IPS DF 4.7 (cell line): ENCODE measurements at regions not wholly inside any gene's neighbourhood (a gene's known extent, or its start where the extent isn't known, plus 50 kb on each side); places are given as distances from the start of the nearest gene placed in this dataset.
A peak's percentile ranks its signal among the peaks of the same experiment; 100 is the strongest.

Experiments
- DNase-seq: peaks from one replicate; pipeline ENCODE4 v3.0.0-alpha.2; 2013; ENCODE audit warnings: low spot score; ENCODE audit errors: extremely low read depth

DNA sequence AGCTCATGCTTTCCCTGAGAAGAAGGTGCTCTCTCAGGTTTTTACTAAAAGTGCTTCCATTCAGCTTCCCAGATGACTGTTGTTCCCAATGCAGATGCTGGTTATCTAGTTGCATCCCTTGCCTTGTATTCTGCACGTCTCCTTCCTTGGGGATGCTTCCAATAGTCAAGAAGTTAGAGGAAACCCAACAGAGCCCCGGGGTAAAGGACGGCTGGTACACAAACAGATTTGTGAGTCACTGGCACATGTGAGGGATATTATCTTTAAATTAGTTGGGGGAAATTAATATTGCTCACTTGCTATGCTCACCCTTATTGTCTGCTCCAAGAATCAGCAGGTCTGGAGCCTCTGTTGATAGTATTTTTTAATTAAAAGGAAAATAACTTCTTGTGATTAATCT, 465.2 kb upstream of the BOD1L1 start:
- DNase-seq, result no peak

DNA sequence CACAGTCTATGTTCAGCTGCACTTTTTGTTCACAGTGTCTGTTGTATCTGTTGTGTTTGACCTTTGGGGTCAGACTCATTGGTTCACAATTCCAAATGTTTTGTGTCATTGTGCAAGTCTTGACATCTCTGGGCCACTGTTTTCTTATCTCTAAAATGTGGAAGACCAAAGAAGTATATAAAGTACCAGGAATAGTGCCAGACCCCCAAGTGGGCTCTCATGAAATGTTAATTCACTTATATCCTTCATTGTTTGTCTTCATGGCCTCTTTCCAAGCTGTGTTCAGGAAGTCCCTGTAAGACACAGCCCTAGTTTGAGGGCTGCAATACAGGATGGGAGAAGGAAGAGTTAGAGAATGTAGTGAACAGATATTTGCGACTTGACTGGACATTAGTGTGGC, 468.3 kb upstream of the BOD1L1 start:
- no peak for DNase-seq

DNA sequence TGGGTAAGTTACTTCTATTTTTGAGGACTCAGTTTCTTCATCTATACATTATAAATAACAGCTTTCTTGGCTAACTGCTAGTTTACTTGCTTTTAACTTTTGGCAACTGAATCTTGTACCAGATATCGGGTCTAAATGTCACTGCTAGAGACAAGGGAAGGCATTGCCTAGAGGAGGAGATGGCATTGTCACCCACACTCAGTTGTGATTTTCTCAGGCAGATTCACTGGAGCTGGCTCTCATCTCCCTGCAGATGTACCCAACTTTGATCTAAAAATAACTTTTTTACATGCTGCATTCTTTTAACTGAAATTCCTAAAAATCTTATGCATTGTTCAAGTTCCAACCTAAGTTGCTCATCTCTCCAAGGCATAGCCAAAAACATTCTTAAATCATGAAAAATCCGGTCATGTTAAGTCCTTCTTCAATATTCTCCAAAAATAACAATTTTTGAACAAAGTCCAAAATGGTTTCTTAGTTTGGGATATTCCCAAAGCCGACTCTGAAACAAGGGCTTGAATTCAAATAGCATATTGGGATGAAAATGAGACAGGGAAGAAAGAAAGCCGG, 469.0 kb upstream of the BOD1L1 start:
- DNase-seq, result no peak

DNA sequence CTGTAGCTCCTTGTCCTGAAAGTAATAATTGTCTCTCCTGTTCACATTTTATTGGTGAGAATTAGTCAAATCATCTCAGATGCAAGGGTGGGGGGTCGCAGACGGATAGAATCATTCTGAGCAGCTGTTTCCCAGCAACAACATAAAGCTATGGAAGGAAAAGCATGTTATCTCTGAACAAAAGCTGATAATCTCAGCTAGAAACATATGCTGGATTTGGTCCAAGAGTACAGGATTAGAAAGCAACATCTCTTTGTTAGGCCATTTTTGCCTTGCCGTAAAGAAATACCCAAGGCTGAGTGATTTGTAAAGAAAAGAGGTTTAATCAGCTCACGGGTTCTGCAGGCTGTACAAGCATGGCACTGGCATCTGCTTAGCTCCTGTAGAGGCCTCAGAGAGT, 472.8 kb upstream of the BOD1L1 start:
- no peak for DNase-seq

DNA sequence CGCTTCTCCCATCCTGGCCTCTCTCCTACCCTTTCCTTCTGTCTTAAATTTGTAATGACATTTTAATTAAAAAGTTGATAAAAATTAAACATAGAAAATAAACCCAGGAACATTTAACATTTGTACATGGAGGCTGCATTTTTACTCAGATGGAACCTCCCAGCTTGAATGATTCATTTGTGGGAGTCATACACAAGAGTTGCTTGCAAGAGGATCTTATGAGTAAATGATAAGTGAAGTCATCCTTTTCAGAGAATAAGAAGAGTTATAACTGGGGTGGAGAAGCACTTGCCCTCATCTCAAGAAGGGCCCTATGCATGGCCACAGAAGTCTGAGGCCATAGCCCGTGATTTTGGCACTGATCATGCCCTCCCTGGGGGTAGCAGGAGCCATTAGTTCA, 482.9 kb upstream of the BOD1L1 start:
- no peak for DNase-seq

DNA sequence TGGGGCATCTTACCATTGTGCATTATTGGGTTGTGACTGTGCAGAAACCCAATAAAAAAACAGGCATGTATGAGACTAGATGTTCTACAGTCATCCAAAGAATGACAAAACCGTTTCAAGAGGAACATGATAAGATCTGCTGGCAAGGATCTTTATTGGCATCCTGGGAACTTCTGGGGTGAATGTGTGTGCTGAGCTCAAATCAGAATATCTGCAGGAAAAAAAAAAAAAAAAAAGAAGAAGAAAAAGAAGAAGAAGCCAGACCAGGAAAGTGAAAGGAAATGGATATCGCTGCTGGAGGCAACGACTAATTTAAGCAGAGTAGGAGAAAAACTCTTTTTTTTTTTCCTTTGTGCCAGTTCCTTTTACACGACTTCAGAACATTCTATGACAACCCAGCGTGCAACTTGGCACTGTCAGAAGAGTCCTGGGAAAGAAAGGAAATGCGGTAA, 484.2 kb upstream of the BOD1L1 start:
- no peak for DNase-seq

DNA sequence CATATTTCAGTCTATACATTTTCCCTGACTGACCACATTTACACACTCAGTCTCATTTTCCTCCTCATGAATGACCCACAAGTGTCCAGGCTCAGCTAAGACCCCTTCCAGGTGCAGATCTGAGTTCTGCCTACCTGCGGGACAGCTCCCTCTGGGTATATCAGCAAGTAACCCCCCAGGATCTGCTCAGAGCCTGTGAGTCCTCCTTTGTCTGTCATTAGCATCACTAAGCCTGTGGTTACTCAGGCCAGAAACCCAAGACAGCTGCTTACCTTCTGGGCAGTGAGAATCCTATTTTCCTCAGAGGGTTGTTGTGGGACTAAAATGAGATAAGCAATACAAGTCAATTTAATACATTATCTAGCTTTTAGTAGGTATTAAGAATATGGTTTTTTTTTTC, 487.6 kb upstream of the BOD1L1 start:
- DNase-seq, result no peak

DNA sequence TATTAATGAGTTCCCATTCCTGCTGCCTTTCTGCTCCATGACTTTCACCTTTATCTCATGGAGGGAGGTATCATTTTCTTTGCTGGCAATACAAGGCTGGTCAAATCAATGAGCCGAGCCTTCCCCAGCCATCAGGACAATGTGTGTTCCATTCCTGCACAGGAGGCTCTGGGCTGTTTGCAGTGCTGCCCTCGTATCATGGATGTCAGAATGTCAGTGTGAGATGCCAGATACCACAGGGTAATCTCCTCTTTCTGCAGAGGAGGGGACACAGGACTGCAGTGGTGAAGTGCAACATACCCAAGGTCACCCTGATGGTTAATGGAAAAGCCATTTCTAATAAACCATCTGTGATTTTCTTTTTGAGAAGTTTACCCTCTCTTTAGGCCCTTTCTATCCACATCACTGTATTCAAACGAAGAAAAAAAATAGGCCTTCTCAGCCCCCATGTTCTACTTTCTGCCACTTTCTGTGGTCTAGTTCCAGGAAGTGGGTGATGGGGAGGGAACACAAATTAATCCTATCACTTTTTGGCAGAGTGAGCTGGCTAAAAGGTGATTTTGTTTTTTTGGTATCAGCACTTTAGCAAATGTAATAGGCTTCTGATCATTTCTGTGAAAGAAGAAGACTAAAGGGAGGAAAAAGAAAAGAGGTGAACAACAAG, 490.2 kb upstream of the BOD1L1 start:
- DNase-seq, result no peak

DNA sequence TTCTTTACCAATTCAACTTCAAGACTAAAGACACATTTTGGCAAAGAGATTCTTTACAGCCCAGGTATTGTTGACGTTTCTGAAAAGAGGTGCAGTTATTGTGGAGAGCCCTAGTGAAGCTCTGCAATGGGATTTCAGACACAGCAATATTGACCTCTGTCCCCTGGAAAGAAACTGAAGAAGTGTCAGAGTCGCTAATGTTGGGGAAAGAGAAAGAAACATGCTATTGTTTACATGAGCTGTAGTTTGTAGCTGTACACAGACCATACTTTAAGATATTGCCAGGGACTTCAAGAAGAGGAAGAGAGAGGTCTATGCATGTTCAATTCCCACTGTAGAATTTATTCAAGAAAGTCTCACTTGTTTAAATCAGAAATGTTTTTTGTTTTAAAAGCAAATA, 497.3 kb upstream of the BOD1L1 start:
- DNase-seq, result no peak

DNA sequence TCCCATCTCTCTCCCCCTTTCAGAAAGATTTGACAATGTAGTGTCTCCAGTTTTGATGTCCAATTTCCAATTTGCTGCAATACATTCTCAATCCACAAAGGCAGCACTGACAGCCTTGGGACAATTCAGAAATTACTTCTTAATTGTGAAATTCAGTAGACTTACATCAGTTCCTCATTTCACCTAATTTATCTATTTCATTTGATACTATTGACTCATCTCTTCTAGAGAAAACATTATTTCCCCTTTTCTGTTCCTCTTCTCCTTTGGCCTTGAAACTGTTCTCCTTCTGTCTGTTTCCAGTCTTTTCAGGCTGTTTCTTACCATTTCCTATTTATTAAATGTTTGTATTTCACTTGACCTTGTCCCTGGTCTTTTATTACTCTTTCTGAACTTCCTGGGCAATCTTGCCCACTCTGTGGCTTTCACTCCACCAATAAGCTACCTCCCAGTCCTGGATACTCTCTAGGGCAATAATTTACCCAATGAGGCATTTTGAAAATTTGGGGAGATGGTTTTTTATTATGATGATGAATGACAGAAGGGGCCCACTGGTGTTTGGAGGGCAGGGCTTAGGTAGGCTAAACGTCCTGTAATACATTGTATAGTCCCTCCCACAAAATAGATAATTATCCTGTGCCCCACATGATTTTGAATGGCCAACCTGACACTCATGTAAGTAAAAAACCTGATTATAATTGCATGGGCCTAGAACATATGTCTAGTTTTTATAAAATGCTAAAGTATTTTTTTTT, 498.0 kb upstream of the BOD1L1 start:
- DNase-seq, result no peak

DNA sequence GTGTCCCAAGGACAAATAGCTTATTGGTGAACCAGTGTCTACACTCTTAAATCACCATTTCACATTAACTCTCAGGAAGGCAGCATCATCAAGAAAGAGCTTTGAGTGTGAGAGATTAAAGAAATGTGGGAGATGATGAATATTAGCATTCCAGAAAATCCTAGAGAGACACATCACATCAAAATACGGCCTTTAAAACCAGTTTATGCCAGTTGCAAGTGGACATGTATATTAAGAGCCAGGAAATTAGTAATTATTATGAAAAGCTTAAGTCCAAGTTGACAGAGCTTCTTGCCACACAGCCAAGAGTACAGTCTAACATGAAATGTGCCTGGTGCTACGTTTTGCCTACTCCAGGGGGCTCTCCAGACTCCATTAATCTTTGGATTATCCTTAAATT, 503.0 kb upstream of the BOD1L1 start:
- DNase-seq, result no peak

DNA sequence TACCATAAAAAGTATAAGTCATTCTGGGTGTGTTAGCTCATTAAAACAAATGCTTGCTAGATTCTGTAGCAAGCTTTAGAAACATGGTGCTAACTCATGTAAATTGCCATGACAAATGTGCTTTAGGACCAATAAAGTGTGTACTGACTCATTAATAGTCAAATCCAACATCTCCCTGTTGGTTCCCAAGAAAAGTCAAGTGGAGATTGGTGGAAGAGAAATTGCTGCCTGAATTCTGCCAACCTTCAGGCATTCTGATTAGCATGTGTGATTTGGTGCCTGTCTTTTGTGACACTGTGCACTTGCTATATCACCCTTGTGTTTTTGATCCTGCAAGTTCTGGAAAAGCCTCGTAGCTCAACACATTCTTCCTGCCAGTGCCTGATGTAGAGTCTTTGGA, 503.8 kb upstream of the BOD1L1 start:
- DNase-seq, result no peak

DNA sequence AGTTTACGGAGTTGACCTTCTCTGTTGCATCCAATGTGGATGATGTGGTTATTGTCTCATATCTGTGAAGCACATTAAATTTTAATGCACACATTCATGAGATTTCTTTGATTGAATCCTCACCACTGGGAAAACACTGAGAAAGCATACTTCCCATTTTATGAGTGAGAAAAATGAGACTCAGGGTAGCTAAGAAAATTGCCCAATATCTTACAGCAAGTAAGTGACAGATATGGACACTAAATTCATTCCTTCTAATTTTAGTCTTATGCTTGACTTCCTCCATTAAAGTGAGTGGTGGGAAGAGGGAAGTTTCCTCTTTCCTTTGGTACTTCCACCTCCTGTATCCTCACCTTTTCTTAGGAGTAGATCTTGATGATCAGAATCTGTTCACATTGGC, 504.8 kb upstream of the BOD1L1 start:
- DNase-seq, result no peak

DNA sequence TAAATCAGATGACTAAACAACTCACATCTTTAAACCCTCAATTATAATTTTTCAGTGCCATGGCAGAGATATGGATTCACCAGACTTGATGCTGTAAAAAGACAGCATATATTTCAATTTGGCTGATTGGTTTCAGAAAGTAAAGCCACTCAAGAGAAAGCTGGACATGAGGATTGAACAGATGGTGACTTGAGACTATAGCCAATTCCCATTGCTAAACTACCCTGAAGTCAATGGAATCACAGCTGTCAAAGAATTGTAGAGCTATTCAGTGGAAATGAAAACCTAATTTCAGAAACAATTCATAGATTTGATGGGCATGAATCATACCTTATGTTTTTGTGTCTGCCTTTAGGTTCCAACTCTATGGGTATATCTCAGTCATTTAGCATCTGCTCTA, 510.6 kb upstream of the BOD1L1 start:
- no peak for DNase-seq

DNA sequence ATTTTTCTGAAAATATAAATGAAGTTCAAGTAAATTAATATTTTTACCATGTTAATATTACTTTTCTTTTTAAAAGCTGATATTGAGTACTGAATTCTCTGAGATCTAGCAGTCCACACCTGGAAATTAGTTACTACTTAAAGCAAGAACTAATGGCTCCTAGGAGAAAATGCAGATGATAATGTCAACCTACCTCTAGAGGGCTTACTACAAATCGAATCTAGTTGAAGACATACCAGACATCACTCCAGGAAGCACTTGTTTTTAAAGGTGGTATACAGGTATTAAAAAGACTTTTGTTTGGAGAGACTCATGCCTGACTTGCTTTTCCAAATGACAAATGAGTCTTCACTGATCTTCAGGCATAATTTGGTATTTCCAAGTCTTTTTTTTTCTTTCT, 516.4 kb upstream of the BOD1L1 start:
- peak; percentile 7 for DNase-seq

DNA sequence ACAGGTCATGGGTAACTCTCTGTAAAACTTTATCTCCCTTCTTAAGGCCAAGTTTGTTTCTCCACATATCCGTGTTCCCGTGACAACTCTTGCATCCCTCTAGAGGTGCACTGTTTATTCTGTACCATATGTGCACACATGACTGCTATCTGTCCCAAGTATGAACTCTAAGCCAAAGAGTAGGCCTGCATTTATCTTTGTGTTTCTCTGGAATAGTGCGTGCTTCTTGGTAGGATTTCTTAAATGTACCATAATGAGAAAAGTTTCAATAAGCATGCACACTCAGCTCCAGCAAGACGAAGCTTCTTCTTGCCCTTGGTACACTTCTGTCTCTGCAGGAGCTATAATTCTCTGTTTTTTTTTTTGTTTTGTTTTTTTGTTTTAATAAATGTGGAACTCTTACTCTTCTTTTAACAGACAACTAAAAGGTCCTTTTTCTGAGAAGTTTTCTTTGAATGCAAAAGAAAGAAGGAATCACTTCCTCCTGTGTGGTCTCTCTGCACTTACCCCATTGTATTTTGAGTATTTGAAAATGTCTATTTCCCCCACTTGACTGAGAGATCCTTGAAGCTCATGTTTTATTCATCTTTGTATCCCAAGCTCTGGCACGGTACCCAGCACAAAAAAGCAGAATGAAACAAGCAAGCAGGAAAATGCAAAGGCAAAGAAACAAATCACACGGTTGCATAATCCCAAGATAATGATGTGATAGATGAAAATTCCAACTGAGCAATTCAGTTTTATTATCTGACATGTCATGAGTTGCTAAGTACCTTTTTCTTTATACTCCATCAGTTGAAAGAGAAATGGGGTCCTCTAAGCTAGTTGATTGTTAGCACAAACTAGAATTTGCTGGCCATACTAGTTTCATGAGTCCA, 521.9 kb upstream of the BOD1L1 start:
- no peak for DNase-seq

DNA sequence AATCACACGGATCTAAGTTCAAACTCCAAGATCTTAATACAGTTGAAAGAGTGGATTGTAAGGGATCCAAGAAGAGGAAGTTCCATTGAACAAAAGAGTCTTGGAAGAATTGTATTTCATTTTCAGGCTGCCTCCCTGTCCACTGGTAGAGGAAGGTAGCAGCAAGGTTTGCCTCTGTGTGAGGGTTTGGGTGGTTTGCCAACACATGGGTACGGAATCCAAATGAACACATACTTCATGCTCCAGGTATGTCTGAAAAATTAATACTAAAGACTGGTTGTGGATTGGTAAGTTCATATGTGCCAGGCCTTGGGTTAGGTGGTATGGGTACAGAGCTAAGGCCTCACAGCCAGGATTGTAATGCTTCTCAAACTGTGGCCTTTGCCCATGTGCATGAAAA, 523.6 kb upstream of the BOD1L1 start:
- no peak for DNase-seq

DNA sequence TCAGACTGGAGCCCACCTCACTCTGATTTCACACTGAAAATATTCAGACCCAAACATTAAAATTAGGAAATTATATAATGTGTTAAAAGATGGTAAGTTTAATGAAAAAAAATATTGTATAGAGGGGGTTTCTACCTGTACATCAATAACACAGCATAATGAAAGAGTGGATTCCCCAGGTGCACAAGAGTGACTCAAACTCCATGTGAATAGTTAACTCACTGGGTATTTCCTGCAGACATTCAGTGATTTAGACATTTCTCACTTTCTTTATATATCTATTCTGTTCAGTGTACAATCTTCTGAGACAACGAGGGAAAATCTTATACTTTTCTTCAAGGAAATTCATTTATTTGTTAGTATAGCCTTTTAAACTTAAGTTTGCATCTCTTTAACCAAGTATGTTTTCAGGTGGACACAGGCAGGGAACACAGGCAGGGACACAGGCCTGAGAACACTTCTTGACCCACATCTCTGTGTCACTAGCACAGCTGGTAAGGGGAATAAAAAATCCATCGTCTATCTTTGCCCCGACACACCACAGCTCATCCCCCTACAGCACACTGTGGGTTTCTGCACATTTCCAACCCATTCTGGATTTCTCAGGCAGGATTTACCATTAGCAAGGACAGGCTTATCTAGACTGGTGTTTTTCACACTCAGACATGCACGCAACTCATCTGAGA, 525.5 kb upstream of the BOD1L1 start:
- no peak for DNase-seq

DNA sequence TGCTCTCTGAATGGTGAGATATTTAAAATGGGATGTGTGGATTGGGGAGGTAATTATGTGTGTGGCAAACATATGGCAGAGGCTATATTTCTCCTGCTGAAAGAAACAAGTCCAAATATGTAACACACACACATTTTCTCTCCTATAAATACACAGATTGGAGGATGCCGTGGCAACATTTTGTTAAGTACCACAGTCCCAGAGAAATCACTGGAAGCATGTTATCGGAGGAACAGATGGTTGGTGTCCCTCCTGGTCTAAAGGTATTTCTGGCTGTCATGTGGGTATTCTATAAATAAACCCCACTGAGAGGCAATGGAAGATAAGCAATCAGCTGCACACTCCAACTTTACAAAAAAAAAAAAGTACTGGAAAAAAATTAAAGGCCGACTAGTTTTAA, 528.3 kb upstream of the BOD1L1 start:
- DNase-seq, result no peak

DNA sequence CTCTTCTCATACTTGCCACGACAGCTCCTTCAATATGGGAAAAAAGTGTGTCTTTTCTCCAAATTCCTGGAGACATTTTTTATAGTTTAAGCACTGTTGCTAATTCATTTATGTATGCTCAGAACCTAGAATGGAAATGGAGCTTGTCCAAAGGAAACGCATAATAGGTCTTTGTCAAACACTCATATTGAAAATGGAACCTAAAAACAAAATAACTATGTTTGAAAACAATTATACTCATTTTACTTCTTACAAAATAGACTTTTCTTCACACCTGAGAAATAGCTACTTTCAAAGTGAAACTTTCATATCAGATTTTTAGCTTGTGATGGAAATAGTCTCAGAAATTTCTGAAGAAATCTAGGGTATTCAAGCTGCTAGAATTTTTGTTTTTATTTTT, 529.7 kb upstream of the BOD1L1 start:
- no peak for DNase-seq

DNA sequence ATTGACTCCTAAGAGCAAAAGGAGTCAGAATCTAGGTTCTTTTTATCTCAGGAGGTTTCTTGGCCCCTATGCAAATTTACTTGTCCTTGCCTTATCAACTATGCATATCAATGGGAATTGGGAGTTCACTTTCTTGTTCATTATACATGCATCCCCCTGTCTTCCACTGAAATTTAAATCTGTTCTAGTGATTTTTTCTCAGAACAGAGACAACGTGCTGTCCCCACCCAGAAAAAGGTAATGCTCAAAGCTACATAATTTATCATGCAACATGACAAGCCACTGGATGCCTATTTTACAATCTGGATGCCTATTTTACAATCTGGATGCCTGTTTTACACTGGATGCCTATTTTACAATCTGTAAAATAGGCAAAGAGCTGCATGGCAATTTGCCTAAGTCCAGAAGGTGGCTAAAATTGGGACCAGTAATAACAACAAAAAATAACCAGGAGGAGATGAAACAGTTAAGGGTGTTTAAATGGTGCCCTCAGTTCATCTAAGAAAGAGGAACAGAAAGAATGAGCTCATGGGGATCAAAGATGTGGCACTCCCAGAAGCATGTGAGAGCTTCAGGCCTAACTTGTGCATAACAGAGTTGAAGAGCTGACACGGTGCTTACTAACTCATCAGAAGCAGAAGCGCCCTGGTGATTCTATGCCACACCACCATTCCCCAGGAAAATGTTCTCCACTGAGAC, 537.8 kb upstream of the BOD1L1 start:
- DNase-seq, result no peak
